Kidney tubule cell (primary cell): ENCODE measurements at regions not wholly inside any gene's neighbourhood (a gene's known extent, or its start where the extent isn't known, plus 50 kb on each side); places are given as distances from the start of the nearest gene placed in this dataset.

Experiments used
- DNase-seq: peaks from one replicate; pipeline ENCODE4 v3.0.0-alpha.2; 2018; ENCODE audit warnings: low spot score

DNA sequence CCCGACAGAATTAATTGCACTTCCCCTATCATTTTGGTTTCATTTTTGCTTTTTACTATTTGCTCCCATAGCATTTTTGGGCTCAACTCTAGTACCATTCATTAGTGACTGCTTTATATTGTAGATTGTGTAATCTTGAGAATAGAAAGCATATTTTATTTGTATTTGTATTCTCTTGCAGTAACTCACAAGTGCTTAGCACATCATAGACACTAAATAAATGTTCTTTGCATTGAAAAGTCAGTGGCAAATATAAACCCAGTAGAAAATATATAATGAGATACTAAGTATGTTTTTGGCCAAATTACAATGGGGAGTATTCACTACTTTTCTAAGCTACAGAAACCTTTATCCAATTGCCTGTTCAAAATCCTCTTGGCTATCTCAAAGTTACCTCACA lies 359.7 kb upstream of the CAMK1G start:
- DNase-seq, result no peak

DNA sequence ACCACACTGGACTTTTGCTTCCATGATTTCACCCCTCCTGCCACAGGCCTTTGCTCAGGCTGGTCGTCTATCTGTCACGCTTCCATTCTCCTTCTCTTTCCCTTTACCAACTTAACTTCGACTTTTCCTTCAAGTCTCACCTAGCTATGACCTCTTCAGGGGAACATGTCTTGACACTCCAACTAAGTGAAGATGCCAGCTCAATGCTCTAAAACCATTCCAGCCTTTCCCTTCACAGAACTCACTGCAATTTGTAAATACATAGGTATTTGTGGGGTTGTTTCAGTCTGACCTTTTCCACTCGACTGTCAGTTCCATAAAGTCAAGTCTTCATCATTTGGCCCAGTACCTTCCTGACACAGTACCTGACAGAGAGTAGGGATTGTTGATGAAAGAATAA lies 358.6 kb upstream of the CAMK1G start:
- no peak for DNase-seq

DNA sequence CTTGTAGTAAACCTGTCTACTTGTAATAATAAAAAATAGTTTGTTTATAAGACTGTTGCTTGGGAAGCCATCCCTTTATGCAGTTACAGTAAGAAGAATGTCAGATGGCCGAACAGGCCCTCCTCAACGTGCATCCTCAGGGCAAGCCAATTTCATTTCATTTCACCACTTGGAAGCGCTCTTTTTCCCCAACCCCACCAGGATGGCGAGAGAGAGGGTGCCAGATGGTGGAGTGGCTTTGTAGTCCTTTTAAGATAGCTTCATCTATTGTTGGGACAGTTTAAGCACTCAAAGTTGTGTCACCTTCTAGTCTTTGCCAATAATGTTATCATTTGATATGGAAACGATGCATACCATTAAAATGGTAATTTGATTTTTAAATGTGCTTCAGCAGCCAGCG lies 356.3 kb upstream of the CAMK1G start:
- no peak for DNase-seq

DNA sequence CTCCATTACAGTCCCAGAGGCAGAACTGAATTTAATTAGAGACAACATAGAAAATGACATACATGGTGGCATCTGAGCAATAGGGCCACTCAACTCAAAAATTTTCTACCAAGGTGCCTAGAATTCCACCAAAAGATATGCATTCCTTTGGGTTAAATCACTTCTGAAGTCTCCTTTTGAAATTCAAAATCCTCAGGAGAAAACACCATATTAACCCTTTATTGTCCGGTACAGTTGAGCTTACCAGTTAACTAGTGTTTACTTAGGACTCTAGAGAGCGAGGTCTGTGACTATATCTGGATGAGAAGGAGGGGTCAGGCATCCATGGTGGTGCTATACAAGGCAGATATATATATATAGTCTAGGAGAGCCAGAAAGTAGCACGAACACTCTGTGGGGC lies 355.6 kb upstream of the CAMK1G start:
- DNase-seq, result no peak

DNA sequence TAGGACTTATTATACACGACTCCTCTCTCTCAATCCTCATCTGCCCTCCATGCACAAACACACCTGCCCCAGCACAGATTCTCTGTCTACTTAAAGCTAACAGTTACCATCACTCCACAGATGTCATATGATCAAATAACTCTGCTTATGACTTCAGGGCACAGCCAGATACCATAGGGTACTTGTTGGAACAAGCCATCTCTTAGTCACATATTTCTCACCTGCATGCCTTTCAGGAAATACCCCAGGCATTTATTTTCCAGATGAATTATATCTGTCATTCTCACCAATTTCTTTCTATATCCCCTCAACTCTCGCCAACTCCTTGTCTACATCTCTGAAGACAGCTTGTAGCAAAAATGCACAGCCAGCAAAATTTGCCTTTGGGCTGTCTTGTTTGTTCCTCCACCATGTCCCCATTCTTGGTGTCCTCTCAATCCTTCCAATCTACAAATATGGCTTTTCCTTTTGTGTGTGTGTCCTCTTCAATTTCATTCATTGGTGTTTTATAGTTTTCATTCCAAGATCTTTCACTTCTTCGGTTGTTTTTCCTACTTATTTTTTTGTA lies 353.9 kb upstream of the CAMK1G start:
- no peak for DNase-seq

DNA sequence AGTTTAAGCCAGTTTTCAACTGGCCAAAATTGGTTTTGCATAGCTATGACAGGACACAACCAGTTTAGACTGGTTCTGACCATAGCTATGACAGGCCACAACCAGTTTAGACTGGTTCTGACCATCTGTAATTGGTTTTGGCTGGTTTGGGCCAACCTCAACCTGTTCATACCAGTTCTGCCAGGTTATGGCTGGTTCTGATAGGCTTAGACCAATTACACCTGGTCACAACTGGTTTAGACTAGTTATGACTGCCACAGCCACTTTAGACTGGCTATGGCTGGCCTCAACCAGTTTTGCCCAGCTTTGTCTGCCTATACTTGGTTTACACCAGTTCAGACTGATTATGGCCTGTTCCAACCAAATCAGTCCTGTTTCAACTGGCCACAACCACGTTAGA lies 353.2 kb upstream of the CAMK1G start:
- no peak for DNase-seq

DNA sequence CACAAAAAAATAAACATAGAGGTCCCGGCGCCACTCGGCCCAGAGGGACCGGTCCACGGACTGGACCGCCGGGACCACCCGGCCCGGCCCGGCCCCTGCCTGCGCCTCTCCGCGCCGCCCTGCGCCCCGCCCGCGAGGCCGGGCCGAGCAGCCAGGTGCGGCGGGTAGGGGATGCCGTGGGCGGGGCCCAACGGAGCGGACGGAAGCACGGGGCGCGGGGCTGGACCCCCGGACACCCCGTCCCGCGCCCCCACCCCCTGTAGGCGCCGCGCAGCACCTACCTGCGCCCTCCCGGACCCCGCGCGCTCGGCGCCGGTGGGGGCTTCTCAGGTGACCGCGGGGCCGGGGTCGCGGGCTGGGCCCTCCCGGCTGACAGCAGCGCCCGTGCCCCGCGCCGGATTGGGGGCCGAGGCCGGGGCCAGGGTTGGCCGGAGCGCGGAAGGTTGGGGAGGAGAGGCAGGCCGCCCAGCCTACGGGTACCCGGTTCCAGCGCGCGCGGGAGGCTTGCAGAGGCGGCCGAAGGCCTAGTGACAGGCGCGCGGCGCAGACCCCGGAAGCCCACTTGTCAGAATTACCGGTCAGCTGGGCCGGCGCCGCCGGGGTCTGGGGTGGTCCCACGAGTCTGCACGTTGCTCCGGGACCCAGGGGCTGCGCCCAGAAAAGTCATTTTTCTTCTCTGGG lies 351.9 kb upstream of the CAMK1G start:
- no peak for DNase-seq

DNA sequence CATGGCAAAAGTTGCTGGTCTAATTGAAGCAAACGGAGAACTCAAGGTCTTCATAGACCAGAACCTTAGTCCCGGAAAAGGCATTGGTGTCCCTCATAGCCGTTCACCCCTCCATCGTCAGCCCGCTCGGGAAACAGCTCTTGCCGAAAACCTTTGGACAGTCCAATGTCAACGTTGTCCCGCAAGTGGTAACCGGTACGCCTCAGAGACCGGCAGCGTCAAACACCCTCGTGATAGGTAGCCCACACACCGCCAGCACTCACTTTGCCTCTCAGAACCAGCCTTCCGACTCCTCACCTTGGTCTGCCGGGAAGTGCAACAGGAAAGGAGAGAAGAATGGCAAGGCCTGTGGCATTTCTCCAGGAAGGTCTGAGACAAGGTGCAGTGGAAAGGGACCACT lies 351.3 kb upstream of the CAMK1G start:
- no peak for DNase-seq

DNA sequence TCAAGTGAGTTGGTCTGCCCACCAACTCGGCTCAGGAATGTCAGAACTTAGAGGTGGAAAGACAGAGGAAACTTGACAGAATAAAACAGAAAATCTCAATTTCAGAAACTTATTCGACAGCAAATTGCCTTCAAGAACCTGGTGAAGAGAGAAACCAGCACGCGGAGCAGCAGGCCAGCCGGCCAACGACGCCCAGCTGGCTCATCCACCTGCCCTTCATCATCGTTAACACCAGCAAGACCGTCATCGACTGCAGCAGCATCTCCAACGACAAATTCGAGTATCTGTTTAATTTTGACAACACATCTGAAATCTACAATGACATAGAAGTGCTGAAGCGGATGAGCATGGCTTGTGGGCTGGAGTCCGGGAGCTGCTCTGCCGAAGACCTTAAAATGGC lies 350.8 kb upstream of the CAMK1G start:
- DNase-seq, result no peak

DNA sequence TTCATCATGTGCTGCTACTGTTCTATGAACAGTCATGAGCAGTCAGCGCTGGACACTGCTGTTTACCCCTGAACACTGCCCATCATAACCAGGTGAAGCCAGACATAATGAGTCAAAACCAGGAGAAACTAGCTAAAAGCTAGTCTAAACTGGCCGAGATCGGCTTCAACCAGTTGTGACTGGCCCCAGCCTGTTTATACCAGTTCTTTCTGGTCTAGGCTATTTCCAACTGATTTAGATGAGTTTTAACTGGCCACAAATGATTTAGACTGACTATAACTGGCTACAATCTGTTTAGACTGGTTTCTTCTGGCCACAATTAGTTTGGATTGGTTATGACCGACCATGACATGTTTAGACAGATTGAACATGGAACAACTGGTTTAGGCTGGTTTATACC lies 348.3 kb upstream of the CAMK1G start:
- no peak for DNase-seq

DNA sequence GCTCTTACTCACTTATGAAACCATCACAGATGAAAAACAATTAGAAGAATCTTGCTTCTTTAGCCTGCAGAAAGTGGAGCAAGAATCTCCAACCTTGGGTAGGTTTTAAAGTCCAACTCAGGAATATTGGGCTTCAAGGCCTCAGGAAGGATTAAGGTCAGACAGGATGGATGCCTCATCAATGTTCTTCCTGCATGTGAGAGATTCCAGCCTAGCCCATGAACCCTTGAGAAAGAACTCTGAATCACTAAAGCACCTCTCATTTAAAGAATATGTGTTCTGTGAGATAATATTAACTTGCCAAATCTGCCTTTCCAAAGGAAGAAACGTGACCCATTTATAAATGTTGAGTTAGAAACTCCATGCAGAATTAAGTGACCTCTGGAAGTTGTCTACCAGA lies 345.2 kb upstream of the CAMK1G start:
- no peak for DNase-seq

DNA sequence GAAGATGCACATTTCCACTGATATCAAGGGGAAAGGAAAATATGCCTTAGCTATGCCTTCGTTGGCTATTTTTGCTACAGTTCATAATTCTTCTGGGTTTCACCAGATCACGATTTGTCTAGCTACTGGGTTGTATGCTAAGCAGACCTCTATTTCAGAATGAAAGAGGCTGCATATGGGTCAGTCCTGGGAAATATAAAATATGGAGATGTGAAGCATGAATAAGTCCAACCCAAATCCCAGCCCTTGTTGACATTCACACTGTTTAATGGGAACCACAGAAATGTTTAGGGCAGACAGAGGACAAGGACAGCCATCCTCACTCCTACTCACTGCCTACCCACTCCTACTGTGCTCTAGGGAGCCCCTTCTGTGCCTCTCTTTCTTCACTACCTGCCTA lies 343.2 kb upstream of the CAMK1G start:
- no peak for DNase-seq

DNA sequence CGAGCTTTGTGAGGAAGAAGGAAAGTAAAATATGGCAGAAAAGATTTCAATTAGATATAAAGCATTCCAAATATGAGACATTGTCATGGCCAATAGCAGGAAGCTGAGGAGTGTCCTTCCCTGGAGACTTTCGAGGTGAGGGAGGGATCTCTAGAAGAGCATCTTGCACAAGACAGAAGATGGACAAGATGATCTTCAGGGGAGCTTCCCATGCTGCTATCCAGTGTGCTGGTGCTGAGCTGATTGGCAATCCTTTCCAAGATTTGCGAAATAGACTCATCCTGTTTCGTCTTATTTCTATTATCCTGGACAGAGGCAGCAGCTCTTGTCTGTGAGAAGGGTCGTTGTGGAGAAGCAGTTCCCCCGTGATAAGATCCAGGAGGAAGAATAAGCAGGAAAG lies 342.0 kb upstream of the CAMK1G start:
- DNase-seq, result no peak

DNA sequence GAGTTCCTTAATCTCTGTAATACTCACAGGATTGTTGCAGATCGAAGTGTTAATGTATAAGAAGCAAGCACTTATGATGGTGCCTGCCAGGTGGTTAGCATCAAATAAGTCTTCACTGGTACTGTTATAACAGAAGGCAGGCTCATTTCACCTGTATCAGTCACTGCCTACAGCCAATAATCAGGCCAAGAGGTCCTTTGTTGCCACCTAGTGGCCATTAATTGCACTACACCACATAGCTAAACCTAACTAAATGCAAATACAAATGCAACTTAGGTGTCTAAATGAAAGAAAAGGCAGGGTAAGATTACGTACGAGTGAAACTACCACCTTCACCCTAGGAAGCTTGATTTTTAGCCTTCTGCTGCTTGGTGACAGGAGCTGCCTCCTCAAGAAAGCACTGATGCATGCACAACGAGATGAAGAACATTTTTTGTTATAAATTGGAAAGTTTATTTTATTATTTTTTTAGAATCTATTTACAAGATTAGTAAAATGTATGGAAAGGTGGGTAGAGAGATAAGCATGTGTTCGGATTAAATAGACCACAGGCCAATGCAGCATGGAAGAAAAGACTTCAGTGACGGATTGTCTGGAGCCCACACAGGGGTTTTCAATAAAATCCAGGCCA lies 334.8 kb upstream of the CAMK1G start:
- DNase-seq, result peak; percentile 78

DNA sequence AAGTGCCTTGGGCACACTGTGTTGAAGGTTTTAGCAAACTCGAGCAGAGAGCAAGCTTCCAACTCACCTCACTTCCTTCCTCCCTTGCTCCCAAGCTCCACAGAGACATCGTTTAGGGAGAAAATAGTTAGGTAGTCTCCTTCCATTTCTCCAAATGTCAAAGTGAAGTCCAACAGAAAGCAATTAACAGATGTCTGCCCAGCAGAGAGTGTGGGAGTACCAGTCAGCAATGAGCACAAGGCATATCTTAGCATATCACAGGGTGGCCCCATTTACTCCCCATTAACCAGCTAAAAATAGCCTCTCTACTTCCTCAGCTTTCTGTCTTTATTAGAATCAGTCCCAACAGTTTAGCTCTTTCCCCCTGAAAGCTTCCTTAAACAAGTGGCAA lies 334.2 kb upstream of the CAMK1G start:
- no peak for DNase-seq

DNA sequence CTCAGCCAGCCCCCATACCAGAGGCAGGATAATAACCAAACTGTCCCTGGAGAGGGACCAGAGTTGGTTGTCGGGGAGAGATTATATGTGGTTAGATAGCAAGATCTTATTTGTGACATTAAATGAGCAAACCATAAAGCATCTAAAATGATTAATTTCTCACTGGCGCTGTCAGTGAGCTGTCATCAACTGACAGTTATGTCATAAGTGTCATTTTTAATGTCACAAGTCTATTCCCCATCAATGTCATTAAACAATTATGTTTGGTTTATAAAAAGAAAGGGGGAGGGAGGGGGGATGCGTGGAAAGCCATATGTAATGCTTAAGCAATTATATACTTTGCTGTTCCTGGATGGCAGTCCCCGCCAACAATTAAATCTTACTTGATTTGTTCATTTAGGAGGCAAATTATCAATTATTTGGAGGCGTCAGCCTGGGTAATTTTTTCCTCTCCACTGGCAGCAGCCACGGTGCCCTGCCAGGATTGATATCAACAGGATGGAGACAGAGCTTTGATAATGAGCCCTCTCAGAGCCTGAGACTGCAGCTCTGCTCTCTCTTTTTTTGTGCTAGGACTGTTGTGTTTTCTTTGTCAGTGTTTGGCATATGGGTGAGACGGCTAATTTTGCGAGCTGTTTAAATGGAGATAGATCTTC lies 333.6 kb upstream of the CAMK1G start:
- no peak for DNase-seq

DNA sequence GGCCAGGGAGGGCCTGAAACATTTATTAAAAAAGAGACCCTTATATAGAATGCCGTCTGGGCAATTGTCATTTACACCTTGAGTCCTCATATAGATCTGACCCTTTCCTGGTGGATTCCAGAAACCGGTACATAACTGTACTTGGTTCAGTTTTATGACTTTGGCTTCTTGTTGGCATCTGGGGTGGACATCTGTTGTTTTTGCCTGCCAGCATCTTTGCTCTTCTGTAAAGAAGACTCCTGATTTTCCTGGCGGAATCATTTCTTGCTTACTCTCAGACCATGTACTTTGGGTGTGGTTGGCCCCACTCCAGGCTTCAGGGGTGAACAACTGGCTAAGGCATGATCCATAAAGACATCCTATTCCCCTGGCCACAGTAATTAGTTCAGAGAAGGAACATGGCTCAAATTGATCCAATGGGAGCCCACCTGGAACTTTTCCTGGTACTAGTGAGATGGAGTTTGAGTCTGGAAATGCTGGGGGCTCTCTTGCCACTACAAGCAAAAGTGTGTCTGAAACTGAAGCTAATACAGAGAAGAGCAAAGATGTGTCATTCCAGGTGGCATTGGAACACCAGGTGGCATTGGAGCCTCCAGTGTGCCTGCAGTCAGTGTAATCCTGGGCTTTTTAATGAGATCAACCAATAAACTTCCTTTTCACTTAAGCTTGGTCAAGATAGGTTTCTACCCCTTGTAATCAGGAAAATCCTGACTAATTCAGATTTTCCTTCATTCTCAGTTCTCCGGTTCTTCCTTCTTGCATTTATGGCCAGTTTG lies 332.5 kb upstream of the CAMK1G start:
- peak; percentile 38 for DNase-seq

DNA sequence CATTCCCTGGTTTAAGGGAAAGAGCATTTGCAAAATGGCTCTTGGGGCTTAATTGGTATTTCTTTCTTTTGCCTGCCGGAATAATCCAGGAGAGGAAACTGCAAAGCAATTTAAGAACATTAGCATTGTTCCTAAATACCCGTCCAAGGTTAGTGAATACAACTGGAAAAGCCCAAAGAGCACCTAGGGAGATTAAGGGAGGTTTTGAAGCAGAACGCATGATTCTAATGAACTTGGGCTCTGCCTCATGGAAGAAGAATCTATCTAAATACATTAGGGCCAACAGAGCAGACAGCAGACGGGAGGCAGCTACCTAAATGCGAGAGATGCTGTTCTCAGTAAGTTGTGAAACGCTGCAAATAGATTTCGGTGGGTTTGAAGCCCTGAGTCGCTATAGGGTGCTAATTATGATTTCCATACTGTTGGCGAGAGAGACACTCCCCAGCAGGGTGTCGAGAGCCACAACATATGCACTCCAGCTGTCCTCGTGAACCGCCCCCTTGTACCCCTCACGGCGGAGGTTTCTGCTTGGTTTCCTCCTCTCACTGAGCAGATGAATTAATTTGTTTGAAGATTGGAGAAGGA lies 326.7 kb upstream of the CAMK1G start:
- DNase-seq, result no peak

DNA sequence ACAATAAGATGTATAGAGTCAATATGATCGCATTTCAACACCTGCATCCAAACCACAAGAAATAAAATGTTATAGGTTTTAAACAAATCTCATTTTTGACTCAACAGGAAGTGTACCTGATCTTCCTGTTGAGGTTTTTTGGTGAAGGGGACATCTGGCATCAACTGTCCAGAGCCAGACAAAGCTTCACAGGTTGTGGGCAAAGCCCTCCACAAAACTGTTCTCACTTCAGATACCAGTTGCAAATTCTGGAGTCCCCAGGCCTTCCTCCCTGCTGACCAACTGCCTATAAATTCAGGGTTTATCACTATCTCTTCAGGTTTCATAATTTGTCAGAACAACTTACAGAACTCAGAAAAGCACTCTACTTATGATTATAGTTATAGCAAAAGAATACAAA lies 326.1 kb upstream of the CAMK1G start:
- no peak for DNase-seq

DNA sequence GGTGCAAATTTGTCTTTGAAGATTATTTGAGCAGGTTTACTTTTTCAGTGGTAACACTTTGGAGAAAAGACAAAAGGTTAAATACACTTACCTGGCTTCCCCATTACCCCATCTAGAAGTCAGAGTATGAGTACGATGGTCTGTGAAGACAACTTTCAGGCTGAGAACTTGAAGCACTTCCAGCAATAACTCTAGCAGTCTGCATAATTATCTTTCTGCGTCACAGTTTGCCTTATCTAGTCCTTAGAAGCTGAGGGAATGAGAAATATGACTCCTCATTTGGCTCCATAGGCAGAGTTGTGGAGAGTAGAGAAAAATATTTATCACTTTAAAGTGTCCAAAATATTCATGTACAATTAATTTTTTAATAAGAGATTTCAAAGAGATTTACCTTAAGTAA lies 323.4 kb upstream of the CAMK1G start:
- DNase-seq, result no peak

DNA sequence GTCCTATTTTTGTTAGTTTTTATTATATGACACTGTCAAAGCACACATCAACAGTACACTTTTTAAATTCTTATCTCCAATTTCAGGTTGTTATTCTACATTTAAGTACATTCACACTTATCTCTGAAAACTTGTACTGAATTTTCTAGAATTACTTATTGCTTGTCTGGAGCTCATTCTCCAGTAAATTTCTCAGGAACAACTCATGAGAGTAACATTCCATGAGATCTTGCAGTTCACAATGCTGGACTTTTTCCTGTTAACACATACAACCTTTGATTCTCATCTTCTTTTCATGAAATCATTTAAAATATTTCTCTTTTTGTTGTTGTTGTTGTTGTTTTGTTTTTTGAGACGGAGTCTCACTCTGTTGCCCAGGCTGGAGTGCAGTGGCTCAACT lies 320.9 kb upstream of the CAMK1G start:
- DNase-seq, result no peak

DNA sequence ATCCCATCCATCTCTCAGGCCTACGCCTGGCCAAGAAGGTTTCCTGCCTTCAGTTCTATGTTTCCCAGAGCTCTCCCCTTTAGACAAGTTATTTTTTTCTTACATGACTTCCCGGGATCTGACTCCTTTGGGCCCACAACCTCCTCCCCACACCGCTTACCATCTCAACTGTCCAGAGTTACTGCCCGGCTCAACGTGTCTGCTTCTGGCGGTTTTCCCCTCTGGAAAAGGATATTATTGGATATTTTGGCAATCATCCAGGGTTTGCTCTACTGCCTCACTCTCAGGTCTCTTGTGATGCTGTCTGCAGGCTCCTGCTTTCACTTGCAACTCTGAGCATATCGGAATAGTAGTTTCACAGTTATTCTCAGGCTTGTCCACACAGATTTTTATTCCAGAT lies 318.2 kb upstream of the CAMK1G start:
- DNase-seq, result no peak
